H9 (cell line): ENCODE measurements at regions not wholly inside any gene's neighbourhood (a gene's known extent, or its start where the extent isn't known, plus 50 kb on each side); places are given as distances from the start of the nearest gene placed in this dataset.

Experiments
- DNase-seq: peaks from one replicate; pipeline ENCODE4 v3.0.0-alpha.2; 2017
- H2AFZ ChIP-seq: one replicate; pipeline ENCODE4 v1.6.1; 2013; ENCODE audit warnings: mild to moderate bottlenecking, low read length, control low read depth, moderate library complexity
- H2AK5ac ChIP-seq: 2 replicates; pipeline ENCODE4 v1.6.1; 2013; ENCODE audit warnings: low read length, control low read depth, mixed read lengths; ENCODE audit not compliant: insufficient read length
- H2BK120ac ChIP-seq: one replicate; pipeline ENCODE4 v1.6.1; 2013; ENCODE audit warnings: low read depth, mild to moderate bottlenecking, low read length, control low read depth, inconsistent platforms; ENCODE audit not compliant: poor library complexity, severe bottlenecking
- H2BK12ac ChIP-seq: 2 replicates; pipeline ENCODE4 v1.6.1; 2013; ENCODE audit warnings: low read length, control low read depth, mixed read lengths, low read depth; ENCODE audit not compliant: insufficient read length
- H2BK15ac ChIP-seq: 2 replicates; pipeline ENCODE4 v1.6.1; 2013; ENCODE audit warnings: low read depth, low read length, control low read depth
- H2BK20ac ChIP-seq: one replicate; pipeline ENCODE4 v1.6.1; 2013; ENCODE audit warnings: low read depth, mild to moderate bottlenecking, low read length, control low read depth, inconsistent platforms; ENCODE audit not compliant: poor library complexity, severe bottlenecking
- H2BK5ac ChIP-seq: 2 replicates; pipeline ENCODE4 v1.6.1; 2013; ENCODE audit warnings: low read length, control low read depth, mixed read lengths; ENCODE audit not compliant: insufficient read length
- H3K14ac ChIP-seq: 2 replicates; pipeline ENCODE4 v1.6.1; 2013; ENCODE audit warnings: low read length, control low read depth; ENCODE audit not compliant: insufficient read depth
- H3K18ac ChIP-seq: 2 replicates; pipeline ENCODE4 v1.6.1; 2013; ENCODE audit warnings: low read depth, mild to moderate bottlenecking, mixed read lengths, low read length, control low read depth; ENCODE audit not compliant: insufficient read length
- H3K23ac ChIP-seq: 2 replicates; pipeline ENCODE4 v1.6.1; 2013; ENCODE audit warnings: low read length, control low read depth, mixed read lengths, low read depth; ENCODE audit not compliant: insufficient read length
- H3K23me2 ChIP-seq: 2 replicates; pipeline ENCODE4 v1.6.1; 2013; ENCODE audit warnings: low read depth, mild to moderate bottlenecking, mixed read lengths, low read length, control low read depth; ENCODE audit not compliant: insufficient read length, poor library complexity, severe bottlenecking
- H3K27ac ChIP-seq: 2 replicates; pipeline ENCODE4 v1.5.1; 2013; ENCODE audit warnings: low read length, control low read depth, mixed read lengths, low read depth; ENCODE audit not compliant: insufficient read length
- H3K27me3 ChIP-seq: 2 replicates; pipeline ENCODE4 v1.6.1; 2013; ENCODE audit warnings: low read length, control low read depth, inconsistent platforms; ENCODE audit not compliant: insufficient read depth
- H3K4ac ChIP-seq: 2 replicates; pipeline ENCODE4 v1.6.1; 2013; ENCODE audit warnings: low read depth, mild to moderate bottlenecking, control low read depth, inconsistent platforms, low read length, moderate library complexity
- H3K4me1 ChIP-seq: 2 replicates; pipeline ENCODE4 v1.6.1; 2013; ENCODE audit warnings: low read length, control low read depth, inconsistent platforms; ENCODE audit not compliant: insufficient read depth
- H3K4me2 ChIP-seq: 2 replicates; pipeline ENCODE4 v1.6.1; 2013; ENCODE audit warnings: low read length, control low read depth, mixed read lengths; ENCODE audit not compliant: insufficient read length, insufficient read depth
- H3K56ac ChIP-seq: 2 replicates; pipeline ENCODE4 v1.6.1; 2013; ENCODE audit warnings: low read depth, mild to moderate bottlenecking, mixed read lengths, low read length, control low read depth; ENCODE audit not compliant: insufficient read length
- H3K79me1 ChIP-seq: 2 replicates; pipeline ENCODE4 v1.6.1; 2013; ENCODE audit warnings: low read depth, mild to moderate bottlenecking, moderate library complexity, low read length, control low read depth, inconsistent platforms; ENCODE audit not compliant: insufficient read depth, poor library complexity, severe bottlenecking
- H3K79me2 ChIP-seq: 2 replicates; pipeline ENCODE4 v1.6.1; 2013; ENCODE audit warnings: low read length, control low read depth, inconsistent platforms; ENCODE audit not compliant: insufficient read depth
- H3K9ac ChIP-seq: 2 replicates; pipeline ENCODE4 v1.6.1; 2013; ENCODE audit warnings: low read length, control low read depth, mixed read lengths; ENCODE audit not compliant: insufficient read length; ENCODE audit errors: extremely low read depth
- H3K9me3 ChIP-seq: one replicate; pipeline ENCODE4 v1.6.1; 2013; ENCODE audit warnings: low read depth, low read length, inconsistent platforms; ENCODE audit not compliant: control insufficient read depth
- H3T11ph ChIP-seq: one replicate; pipeline ENCODE4 v1.6.1; 2013; ENCODE audit warnings: mild to moderate bottlenecking, low read length, control low read depth, inconsistent platforms
- H4K20me1 ChIP-seq: one replicate; pipeline ENCODE4 v1.6.1; 2013; ENCODE audit not compliant: control insufficient read depth, insufficient read length, insufficient read depth
- H4K5ac ChIP-seq: 2 replicates; pipeline ENCODE4 v1.6.1; 2013; ENCODE audit warnings: low read depth, mild to moderate bottlenecking, mixed read lengths, low read length, control low read depth; ENCODE audit not compliant: insufficient read length
- H4K8ac ChIP-seq: replicated peaks from 2 replicates; pipeline ENCODE4 v1.6.1; 2013; ENCODE audit warnings: low read length, control low read depth, mixed read lengths, low read depth; ENCODE audit not compliant: insufficient read length
- H4K91ac ChIP-seq: 2 replicates; pipeline ENCODE4 v1.6.1; 2013; ENCODE audit warnings: low read depth, mild to moderate bottlenecking, moderate library complexity, mixed read lengths, low read length, control low read depth; ENCODE audit not compliant: insufficient read length
- H3K27ac Mint-ChIP-seq, 3 experiments: 2 replicates in 2 of 3; 3 replicates in 1 of 3; pipeline ENCODE4 v1.8.0; 2020 to 2021; ENCODE audit warnings: mixed read lengths in 3 of 3, mild to moderate bottlenecking in 1 of 3, moderate library complexity in 1 of 3
- H3K27me3 Mint-ChIP-seq: 2 replicates; pipeline ENCODE4 v1.8.0; 2021; ENCODE audit warnings: low read depth, mild to moderate bottlenecking, moderate library complexity, mixed read lengths
- H3K36me3 Mint-ChIP-seq, 3 experiments: 2 replicates in 2 of 3; 3 replicates in 1 of 3; pipeline ENCODE4 v1.8.0; 2020 to 2021; ENCODE audit warnings: low read depth in 3 of 3, mixed read lengths in 3 of 3; ENCODE audit not compliant: insufficient read depth in 1 of 3
- H3K4me1 Mint-ChIP-seq, 2 experiments: 2 replicates each; pipeline ENCODE4 v1.8.0; 2020; ENCODE audit warnings: mixed read lengths in 2 of 2
- H3K4me3 Mint-ChIP-seq, 2 experiments: 2 replicates in 1 of 2; 3 replicates in 1 of 2; pipeline ENCODE4 v1.8.0; 2020 to 2021; ENCODE audit warnings: mild to moderate bottlenecking in 2 of 2, mixed read lengths in 2 of 2, moderate library complexity in 1 of 2
- H3K9me3 Mint-ChIP-seq, 2 experiments: 2 replicates in 1 of 2; 3 replicates in 1 of 2; pipeline ENCODE4 v1.8.0; 2020; ENCODE audit warnings: mild to moderate bottlenecking in 2 of 2, mixed read lengths in 2 of 2, moderate library complexity in 1 of 2
- CTCF ChIP-seq: fragments of 200-600 bp; sonication (generic); conservative IDR thresholded peaks from 3 replicates; pipeline ENCODE4 v1.8.0; 2021; ENCODE audit warnings: antibody characterized with exemption, mild to moderate bottlenecking
- WGBS: extraction: QIAGEN DNeasy Blood & Tissue Kit; methylation state at CpG from one replicate; pipeline ENCODE4 v1.1.7; 2013; ENCODE audit warnings: missing lambda C conversion rate, low lambda C conversion rate, mixed read lengths; ENCODE audit not compliant: insufficient read length; ENCODE audit errors: extremely low coverage; 5-methylcytosine and 5-hydroxymethylcytosine counted together

GRCh38 chr15:97401970-97402369, 558.5 kb upstream of the ARRDC4 start:
- Histone ChIP-seq H3K23me2 (no peaks in the 10 kb centered on the region), H3K27me3 (no peaks in the 10 kb centered on the region), H3K56ac (no peak overlapping the region), H3K14ac (no peak overlapping the region), H3K9me3 (no peaks in the 10 kb centered on the region), H4K20me1 (no peaks in the 10 kb centered on the region), H2BK120ac (no peak overlapping the region), H2BK5ac (no peak overlapping the region), H3T11ph (no peak overlapping the region), H3K27ac (no peak overlapping the region), H3K79me1 (no peaks in the 10 kb centered on the region), H2BK15ac (no peak overlapping the region), H4K8ac (no peak overlapping the region), H2BK12ac (no peak overlapping the region), H3K4me1 (no peaks in the 10 kb centered on the region), H2AFZ (no peak overlapping the region), H2BK20ac (no peak overlapping the region), H4K91ac (no peak overlapping the region), H3K9ac (no peak overlapping the region), H3K4me2 (no peak overlapping the region), H3K79me2 (no peaks in the 10 kb centered on the region), H3K23ac (no peak overlapping the region), H2AK5ac (no peak overlapping the region), H4K5ac (no peak overlapping the region), H3K18ac (no peak overlapping the region), H3K4ac (no peak overlapping the region)
- no peak overlapping the region for H3K27ac Mint-ChIP-seq
- no peak overlapping the region for H3K4me3 Mint-ChIP-seq
- H3K36me3 Mint-ChIP-seq = no peaks in the 10 kb centered on the region
- no peak for TF ChIP-seq CTCF
- DNase-seq = no peak
- no CpG with 5 or more reads among the region's 2 CpGs for WGBS
- H3K4me1 Mint-ChIP-seq = no peaks in the 10 kb centered on the region
- no peaks in the 10 kb centered on the region for H3K9me3 Mint-ChIP-seq
- H3K27me3 Mint-ChIP-seq = no peaks in the 10 kb centered on the region
